NB4 (cell line): ENCODE measurements at regions not wholly inside any gene's neighbourhood (a gene's known extent, or its start where the extent isn't known, plus 50 kb on each side); places are given as distances from the start of the nearest gene placed in this dataset.

ENCODE experiments used
- MYC ChIP-seq: IDR thresholded peaks from 2 replicates; pipeline ENCODE4 v1.6.1; 2011; ENCODE audit warnings: low read depth, low read length
- POLR2A ChIP-seq: IDR thresholded peaks from 2 replicates; pipeline ENCODE4 v1.6.1; 2011; ENCODE audit warnings: mild to moderate bottlenecking; ENCODE audit not compliant: insufficient read length; ENCODE audit errors: extremely low read depth
- TF ChIP-seq, protein P1 (sequence below): IDR thresholded peaks from one replicate; pipeline ENCODE4 v1.5.1; 2012; ENCODE audit warnings: low read depth, low read length

GRCh38 chrX:109928596-109929335, 74.1 kb upstream of the TMEM164 start:
- TF ChIP-seq, protein P1, sequence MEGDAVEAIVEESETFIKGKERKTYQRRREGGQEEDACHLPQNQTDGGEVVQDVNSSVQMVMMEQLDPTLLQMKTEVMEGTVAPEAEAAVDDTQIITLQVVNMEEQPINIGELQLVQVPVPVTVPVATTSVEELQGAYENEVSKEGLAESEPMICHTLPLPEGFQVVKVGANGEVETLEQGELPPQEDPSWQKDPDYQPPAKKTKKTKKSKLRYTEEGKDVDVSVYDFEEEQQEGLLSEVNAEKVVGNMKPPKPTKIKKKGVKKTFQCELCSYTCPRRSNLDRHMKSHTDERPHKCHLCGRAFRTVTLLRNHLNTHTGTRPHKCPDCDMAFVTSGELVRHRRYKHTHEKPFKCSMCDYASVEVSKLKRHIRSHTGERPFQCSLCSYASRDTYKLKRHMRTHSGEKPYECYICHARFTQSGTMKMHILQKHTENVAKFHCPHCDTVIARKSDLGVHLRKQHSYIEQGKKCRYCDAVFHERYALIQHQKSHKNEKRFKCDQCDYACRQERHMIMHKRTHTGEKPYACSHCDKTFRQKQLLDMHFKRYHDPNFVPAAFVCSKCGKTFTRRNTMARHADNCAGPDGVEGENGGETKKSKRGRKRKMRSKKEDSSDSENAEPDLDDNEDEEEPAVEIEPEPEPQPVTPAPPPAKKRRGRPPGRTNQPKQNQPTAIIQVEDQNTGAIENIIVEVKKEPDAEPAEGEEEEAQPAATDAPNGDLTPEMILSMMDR: no peak
- no peak for TF ChIP-seq POLR2A
- no peak for TF ChIP-seq MYC
